Occipital lobe (tissue), 1 donor: ENCODE measurements at regions not wholly inside any gene's neighbourhood (a gene's known extent, or its start where the extent isn't known, plus 50 kb on each side); places are given as distances from the start of the nearest gene placed in this dataset.
"Not testable (repeated sequence)": the region's sequence is repeated elsewhere in the genome, so short reads cannot be mapped to it uniquely, and the experiment has no call there.

Experiments
- DNase-seq: peaks from one replicate; lab custom pipeline; 2025; lab: John Stamatoyannopoulos, UW

- DNase-seq, result no peak
Measured at GRCh38 chr5:167425161-167425560, 866.3 kb upstream of the WWC1 start.

DNA sequence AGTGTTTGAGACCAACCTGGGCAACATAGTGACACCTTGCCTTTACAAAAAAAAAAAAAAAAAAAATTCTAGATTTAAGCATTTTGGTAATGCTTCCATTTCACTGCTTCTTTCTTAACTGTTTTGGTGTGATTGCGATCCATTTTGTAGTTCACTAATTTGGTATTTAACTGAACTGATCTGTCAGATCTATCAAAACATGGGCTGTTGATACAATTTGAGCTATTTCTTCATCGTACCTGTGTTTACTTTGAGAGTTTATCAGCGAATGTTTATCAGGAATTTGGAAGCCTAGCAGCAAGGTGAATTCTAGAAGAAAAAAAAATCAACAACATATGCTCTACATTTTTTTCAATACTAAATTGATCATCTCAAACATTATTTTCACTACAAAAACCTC is 864.9 kb upstream of the WWC1 start:
- DNase-seq, result no peak

DNA sequence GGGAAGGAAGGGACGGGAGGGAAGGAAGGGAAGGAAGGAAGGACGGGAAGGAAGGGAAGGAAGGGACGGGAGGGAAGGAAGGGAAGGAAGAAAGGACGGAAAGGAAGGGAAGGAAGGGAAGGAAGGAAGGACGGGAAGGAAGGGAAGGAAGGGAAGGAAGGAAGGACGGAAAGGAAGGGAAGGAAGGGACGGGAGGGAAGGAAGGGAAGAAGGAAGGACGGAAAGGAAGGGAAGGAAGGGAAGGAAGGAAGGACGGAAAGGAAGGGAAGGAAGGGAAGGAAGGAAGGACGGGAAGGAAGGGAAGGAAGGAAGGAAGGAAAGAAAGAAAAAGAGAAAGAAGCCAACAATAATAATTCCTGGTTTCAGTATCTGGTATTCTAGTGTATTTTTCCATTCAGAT is 863.8 kb upstream of the WWC1 start:
- not testable (repeated sequence) for DNase-seq

DNA sequence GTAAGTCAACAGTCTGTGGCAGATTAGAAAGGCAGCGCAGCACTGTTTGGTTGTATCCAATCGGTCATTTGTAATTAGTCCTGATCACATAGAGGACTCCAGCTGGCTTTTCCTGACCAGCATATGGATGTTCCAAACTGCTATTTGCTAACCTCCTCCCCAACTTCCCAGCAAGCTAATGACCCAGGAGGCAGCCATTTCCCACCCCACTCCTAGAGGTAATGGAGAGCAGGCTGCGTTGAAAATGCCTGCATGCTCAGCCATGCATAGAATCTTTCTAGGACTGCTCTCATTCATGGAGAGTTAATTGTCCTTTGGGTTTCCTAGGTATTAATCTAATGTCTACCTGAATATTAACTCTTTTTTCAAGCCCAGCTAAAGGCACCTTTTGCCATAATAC is 850.6 kb upstream of the WWC1 start:
- no peak for DNase-seq

DNA sequence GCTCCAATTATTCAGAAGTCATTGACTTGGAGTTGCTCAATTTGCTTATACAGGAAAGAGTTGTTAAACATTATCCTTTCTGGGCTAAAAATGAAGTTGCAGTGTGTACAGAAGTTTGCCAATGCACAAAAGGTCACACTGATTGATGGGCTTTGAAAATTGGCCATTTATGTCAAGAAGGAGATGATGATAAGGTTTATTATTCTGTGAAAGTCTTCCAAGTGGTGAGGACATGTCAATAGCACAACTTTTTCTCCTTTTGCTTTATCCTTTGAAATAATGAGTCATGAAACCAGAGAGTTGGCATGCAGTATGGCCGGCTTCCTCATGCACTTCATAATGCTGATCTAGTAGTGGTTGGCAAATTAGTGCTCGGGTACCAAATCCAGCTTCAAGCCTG is 848.5 kb upstream of the WWC1 start:
- no peak for DNase-seq

GRCh38 chr5:167447466-167448375 is 843.7 kb upstream of the WWC1 start:
- no peak for DNase-seq

DNA sequence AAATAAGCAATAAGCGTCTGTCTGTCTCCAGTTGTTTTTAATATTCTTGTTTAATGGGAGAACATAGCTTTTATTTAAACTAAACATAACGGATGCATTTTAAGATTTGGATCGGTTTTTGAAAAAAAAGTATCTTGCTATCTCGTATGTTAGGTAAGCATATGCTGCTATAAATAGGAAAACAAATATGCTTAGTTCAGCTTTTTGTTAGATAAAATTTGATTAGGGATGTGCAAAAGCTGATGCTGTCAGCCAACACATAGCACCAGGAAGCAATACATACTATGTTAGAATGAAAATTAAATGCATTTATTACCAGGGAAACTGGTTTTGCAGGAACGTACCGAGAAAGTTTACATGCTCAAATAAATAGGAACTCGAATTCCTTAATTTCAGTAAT is 843.1 kb upstream of the WWC1 start:
- no peak for DNase-seq

GRCh38 chr5:167451076-167451475 is 840.4 kb upstream of the WWC1 start:
- DNase-seq, result no peak

GRCh38 chr5:167452136-167452535 is 839.3 kb upstream of the WWC1 start:
- no peak for DNase-seq

DNA sequence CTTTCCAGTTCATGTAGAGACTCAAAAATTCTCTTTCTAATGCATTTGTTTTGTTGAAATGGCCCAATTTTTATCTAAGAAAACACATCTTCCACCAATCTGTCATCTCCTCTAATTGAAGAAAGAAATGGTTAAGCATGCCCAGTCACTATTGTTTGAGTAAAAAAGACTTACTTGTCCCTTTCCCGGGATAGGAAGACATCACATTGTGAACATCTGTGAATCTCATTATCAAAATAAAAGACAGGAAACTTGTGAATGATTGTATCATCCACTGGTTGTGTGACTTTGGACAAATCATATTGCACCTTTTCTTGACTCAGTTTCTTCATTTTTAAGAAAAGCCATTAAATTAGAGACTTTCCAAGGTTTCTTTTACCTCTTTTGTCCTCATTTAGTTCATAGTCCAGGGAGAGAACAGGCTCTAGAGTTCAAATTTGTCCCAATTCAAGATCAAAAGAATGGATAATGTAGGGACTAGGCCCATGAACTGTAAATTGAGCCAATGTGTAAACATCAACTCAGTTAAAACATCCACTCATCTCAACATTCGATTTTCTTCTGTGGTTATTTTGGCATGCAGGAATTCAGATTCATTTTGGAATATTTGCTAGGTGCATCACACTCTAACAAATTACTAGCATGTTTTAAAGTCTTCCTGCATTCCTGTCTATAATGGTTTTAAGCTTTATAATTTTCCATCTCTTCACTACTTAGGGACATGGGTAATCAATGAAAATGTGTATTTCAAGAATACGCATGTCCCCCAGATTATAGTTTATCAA is 838.0 kb upstream of the WWC1 start:
- no peak for DNase-seq

DNA sequence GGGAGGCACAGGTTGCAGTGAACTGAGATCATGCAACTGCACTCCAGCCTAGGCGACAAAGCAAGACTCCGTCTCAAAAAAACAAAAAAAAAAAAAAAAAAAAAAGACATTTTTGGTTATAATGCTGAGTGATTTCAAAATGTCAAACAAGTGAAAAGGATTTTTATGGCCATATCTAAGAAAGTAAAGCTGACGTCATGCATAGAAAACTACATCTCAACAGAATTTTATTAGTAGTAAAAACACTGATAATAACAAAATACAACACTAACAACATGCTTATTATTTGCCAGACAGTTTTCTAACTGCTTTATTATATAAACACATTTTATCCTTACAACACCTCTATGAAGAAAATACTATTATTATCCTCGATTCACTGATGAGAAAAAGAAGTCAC is 833.0 kb upstream of the WWC1 start:
- DNase-seq, result no peak

GRCh38 chr5:167460449-167461020 is 830.9 kb upstream of the WWC1 start:
- no peak for DNase-seq

GRCh38 chr5:167463939-167464338 is 827.5 kb upstream of the WWC1 start:
- DNase-seq, result no peak

DNA sequence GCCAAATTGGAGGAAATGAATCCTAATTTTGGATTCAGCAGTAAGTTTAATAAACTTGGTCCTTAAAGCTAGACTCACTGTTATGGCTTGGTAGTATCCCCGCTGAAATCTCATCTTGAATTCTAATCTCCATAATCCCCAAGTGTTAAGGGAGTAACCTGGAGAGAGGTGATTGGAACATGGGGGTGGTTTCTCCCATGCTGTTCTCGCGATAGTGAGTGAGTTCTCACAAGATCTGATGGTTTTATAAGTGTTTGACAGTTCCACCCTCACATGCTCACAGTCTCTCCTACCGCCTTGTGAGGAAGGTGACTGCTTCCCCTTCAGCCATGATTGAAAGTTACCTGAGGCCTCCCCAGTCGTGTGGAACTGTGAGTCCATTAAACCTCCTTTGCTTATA is 824.5 kb upstream of the WWC1 start:
- DNase-seq, result no peak

DNA sequence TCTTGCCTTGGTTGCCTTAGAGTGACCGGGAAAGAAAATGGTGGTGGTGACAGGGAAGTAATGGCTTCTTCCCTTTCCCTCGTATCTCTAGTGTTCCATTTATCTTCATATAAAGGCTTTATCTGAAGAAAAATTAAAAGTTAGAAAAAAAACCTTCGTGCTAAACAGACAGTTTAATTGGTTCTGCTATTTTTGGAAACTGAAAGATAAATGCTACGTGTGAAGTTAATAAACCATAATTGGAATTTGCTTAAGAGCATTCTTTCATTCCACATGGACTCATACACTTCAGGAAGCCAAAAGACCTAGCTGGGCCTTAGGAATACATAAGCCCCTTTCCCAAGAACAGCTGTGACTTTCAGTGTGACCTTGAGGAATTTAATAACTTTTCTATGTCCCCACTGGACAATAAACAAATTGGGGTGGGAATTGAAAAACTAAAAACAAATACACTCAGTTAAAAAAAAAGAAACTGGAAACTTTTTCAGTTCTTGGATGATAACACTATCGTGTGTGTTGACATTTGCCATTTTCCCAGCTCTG is 818.8 kb upstream of the WWC1 start:
- no peak for DNase-seq

DNA sequence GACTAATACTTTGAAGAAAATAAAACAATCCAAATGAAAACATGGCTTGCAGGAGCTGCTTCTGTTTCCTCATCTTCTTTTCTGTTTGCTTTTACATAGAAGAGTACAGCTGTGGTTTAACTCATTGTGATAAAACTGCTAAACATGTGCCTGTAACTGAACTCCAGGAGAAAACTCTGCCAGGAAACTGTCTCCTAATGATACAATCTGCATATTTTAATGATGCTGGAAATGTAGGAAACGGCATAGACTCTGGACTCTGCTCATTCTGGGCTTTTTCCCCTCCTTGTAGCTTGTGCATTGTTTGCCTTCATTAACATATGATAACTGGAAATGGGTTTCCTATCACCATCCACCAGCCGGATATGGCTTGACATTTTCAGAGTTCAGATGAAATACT is 813.3 kb upstream of the WWC1 start:
- DNase-seq, result no peak

- no peak for DNase-seq
Measured at GRCh38 chr5:167479779-167480178, 811.7 kb upstream of the WWC1 start.

DNA sequence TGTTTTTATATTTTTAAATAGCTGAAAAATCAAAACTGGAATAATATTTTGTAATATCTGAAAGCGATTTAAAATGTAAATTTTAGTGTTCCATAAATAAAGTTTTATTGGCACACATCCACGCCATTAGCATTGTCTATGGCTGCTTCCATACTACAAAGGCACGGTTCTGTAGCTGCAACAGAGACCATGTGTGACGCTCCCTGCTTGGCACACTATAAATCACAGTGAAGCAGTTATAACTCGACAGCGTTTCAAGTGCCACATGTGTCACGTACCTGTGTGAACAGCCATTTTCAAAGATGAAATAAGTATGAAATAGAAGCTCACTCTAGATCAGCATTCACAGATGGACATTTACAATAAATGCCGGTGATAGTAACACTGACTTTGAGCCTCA is 810.1 kb upstream of the WWC1 start:
- DNase-seq, result no peak

- no peak for DNase-seq
Measured at GRCh38 chr5:167482555-167482954, 808.9 kb upstream of the WWC1 start.

GRCh38 chr5:167485061-167485774 is 806.2 kb upstream of the WWC1 start:
- no peak for DNase-seq

GRCh38 chr5:167488371-167488770 is 803.1 kb upstream of the WWC1 start:
- no peak for DNase-seq

DNA sequence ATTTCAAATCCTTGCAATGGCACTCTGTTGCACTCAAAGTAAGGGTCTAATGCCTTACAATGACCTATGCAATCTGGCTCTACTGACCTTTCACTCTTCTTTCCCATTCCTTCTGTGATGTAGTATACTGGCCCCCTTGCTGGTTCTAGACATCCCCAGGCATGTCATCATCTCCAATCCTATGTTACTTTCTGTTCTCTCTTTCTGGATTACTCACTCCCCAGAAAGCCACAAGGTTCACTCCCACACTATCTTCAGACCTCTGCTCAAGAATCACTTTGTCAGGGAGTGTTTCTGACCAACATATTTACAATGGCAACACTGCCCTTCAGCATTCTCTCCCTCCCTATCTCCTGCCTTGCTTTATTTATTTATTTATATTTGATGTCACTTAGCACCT is 802.2 kb upstream of the WWC1 start:
- DNase-seq, result no peak
